ENCODE measurements at regions not wholly inside any gene's neighbourhood (a gene's known extent, or its start where the extent isn't known, plus 50 kb on each side); places are given as distances from the start of the nearest gene placed in this dataset.

GRCh38 chr7:46463170-46463569 lies 542.1 kb upstream of the IGFBP3 start:
- TF ChIP-seq TCF7 (IDR thresholded peaks at IDR 0.05; ENCODE audit: borderline replicate concordance) = no peak
- no peak for TF ChIP-seq CHD4 (IDR thresholded peaks at IDR 0.05)
- TF ChIP-seq ZNF622 (IDR thresholded peaks at IDR 0.05) = no peak
- no peak for TF ChIP-seq SMAD5 (IDR thresholded peaks at IDR 0.05; ENCODE audit: low read depth)
- no peak for TF ChIP-seq NR2C1 (IDR thresholded peaks at IDR 0.05)
- TF ChIP-seq TBL1XR1 (IDR thresholded peaks at IDR 0.05; ENCODE audit: low read depth, low read length) = no peak
- TF ChIP-seq NFYB (IDR thresholded peaks at IDR 0.05; ENCODE audit: insufficient read depth, low read depth, low read length) = no peak
- no peak for TF ChIP-seq POU2F2 (IDR thresholded peaks at IDR 0.05; ENCODE audit: borderline replicate concordance, low read depth, low read length)
- TF ChIP-seq HDGF (IDR thresholded peaks at IDR 0.05) = no peak
- TF ChIP-seq SPI1 (IDR thresholded peaks at IDR 0.05; ENCODE audit: borderline replicate concordance, insufficient read depth, low read depth, low read length) = no peak
- TF ChIP-seq MTA2 (IDR thresholded peaks at IDR 0.05; ENCODE audit: low read depth) = no peak
- no peak for TF ChIP-seq GATAD2B (conservative IDR thresholded peaks at IDR 0.05; ENCODE audit: low read depth)
- TF ChIP-seq SUZ12 (IDR thresholded peaks at IDR 0.05; ENCODE audit: unreplicated experiment) = no peak
- TF ChIP-seq BCLAF1 (IDR thresholded peaks at IDR 0.05) = no peak
- Histone ChIP-seq H3K27ac (ENCODE audit: control insufficient read depth, insufficient read depth) (no peak overlapping the region), H3K9ac (ENCODE audit: control insufficient read depth, insufficient read depth, low read length) (no peak overlapping the region), H3K9me3 (replicated peaks; ENCODE audit: control insufficient read depth, insufficient read depth, low read length) (no peaks in the 10 kb centered on the region; the same call in 2 of the 3 replicates), H3K27me3 (replicated peaks in 1 of 2; ENCODE audit: control insufficient read depth in 2 of 2, insufficient read depth in 2 of 2, low read length in 1 of 2) (no peaks in the 10 kb centered on the region), H3K4me3 (no peak overlapping the region), H3K4me2 (ENCODE audit: control insufficient read depth, insufficient read depth) (no peak overlapping the region), H2AFZ (ENCODE audit: control insufficient read depth, low read depth, low read length) (no peak overlapping the region), H3K4me1 (ENCODE audit: control insufficient read depth, insufficient read depth, low read length) (no peaks in the 10 kb centered on the region), H3K79me2 (ENCODE audit: control insufficient read depth, insufficient read depth, low read length) (no peaks in the 10 kb centered on the region), H4K20me1 (ENCODE audit: control insufficient read depth, insufficient read depth) (no peaks in the 10 kb centered on the region), H3K36me3 (ENCODE audit: control insufficient read depth in 2 of 2, insufficient read depth in 2 of 2, low read length in 1 of 2) (no peaks in the 10 kb centered on the region)
- no peak for ATAC-seq
- in situ Hi-C loops (cut with MboI) (no loop called here), intact Hi-C loops (cut with micrococcal nuclease; ENCODE audit: unreplicated experiment) (no loop called here)
- SMC1A ChIA-PET (ENCODE audit: uncharacterized antibody, unreplicated experiment) = no interaction called here
- POLR2A ChIA-PET = no interaction called here
- CTCF ChIA-PET = no interaction called here
- BruUV-seq (replicated peaks) = no TSS peak
- RAD21 ChIA-PET (ENCODE audit: unreplicated experiment) = no interaction called here
- no peak for DNase-seq (ENCODE audit: low read depth, low spot score)
- FAIRE-seq = no peak
